NT2/D1 (cell line): ENCODE measurements at regions not wholly inside any gene's neighbourhood (a gene's known extent, or its start where the extent isn't known, plus 50 kb on each side); places are given as distances from the start of the nearest gene placed in this dataset.

ENCODE experiments used
- YY1 ChIP-seq: IDR thresholded peaks from 2 replicates; pipeline ENCODE4 v1.6.1; 2011; ENCODE audit not compliant: insufficient read length, insufficient read depth
- ZNF274 ChIP-seq: IDR thresholded peaks from 2 replicates; pipeline ENCODE4 v1.6.1; 2011; ENCODE audit warnings: mild to moderate bottlenecking, low read depth, low read length

DNA sequence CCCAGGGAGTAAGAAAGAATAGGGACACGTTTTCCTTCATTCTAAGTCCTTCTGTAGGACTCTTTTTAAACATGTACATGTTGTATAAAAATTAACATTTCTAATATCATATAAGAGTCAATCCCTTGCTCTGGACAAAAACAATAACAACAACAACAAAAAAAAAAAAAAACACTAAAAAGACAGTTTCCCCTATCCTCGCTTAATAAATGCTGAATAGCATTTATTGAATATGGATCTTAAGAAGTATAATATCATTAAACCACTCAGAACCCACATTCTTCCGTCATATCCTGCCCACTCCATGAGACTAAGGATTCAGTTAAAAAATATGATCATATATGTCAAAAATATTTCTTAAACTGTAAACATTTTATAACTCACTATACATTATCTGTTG lies 145.1 kb downstream of the AQP9 start:
- TF ChIP-seq YY1 (no peak), ZNF274 (no peak)
